SH-SY5Y (cell line): ENCODE measurements at regions not wholly inside any gene's neighbourhood (a gene's known extent, or its start where the extent isn't known, plus 50 kb on each side); places are given as distances from the start of the nearest gene placed in this dataset.

Source experiments
- GATA2 ChIP-seq: IDR thresholded peaks from 2 replicates; pipeline ENCODE4 v1.6.1; 2011; ENCODE audit warnings: mild to moderate bottlenecking, low read depth, low read length
- GATA3 ChIP-seq: IDR thresholded peaks from 2 replicates; pipeline ENCODE4 v1.6.1; 2011; ENCODE audit warnings: low read depth, mild to moderate bottlenecking, low read length, moderate library complexity

GRCh38 chr12:124507188-124508109, 60.0 kb downstream of the NCOR2 start:
- TF ChIP-seq GATA2: no peak
- no peak for TF ChIP-seq GATA3

- TF ChIP-seq GATA2: no peak
- no peak for TF ChIP-seq GATA3
These were observed 60.6 kb downstream of the NCOR2 start for GRCh38 chr12:124506832-124507153.

- TF ChIP-seq GATA3: no peak
- TF ChIP-seq GATA2: peak; percentile 58; the same call in 1 of the 2 replicates
These were observed 61.1 kb downstream of the NCOR2 start for GRCh38 chr12:124506145-124506831.

GRCh38 chr12:124505001-124505818, 62.2 kb downstream of the NCOR2 start:
- TF ChIP-seq GATA3 (no peak), GATA2 (no peak)

- TF ChIP-seq GATA3: no peak
- no peak for TF ChIP-seq GATA2
These were observed 63.0 kb downstream of the NCOR2 start for GRCh38 chr12:124504273-124505000.

GRCh38 chr12:124503305-124503704, 64.1 kb downstream of the NCOR2 start:
- TF ChIP-seq GATA2 (no peak), GATA3 (no peak)

- TF ChIP-seq GATA2 (no peak), GATA3 (no peak)
These were observed 65.0 kb downstream of the NCOR2 start for GRCh38 chr12:124502379-124502778.

GRCh38 chr12:124501827-124502226, 65.6 kb downstream of the NCOR2 start:
- TF ChIP-seq GATA3 (no peak), GATA2 (no peak)

GRCh38 chr12:124501112-124501561, 66.3 kb downstream of the NCOR2 start:
- TF ChIP-seq GATA3 (no peak), GATA2 (no peak)

- TF ChIP-seq GATA2 (no peak), GATA3 (no peak)
These were observed 67.5 kb downstream of the NCOR2 start for GRCh38 chr12:124499898-124500244.

GRCh38 chr12:124499190-124499753, 68.1 kb downstream of the NCOR2 start:
- TF ChIP-seq GATA3 (no peak), GATA2 (no peak)

GRCh38 chr12:124498275-124499189, 68.9 kb downstream of the NCOR2 start:
- TF ChIP-seq GATA2 (no peak), GATA3 (no peak)
